ENCODE measurements at regions not wholly inside any gene's neighbourhood (a gene's known extent, or its start where the extent isn't known, plus 50 kb on each side); places are given as distances from the start of the nearest gene placed in this dataset.

GRCh38 chr20:56833427-56833826, 204.3 kb downstream of the TFAP2C start:
- no peak for DNase-seq (ENCODE audit: low read depth)

DNA sequence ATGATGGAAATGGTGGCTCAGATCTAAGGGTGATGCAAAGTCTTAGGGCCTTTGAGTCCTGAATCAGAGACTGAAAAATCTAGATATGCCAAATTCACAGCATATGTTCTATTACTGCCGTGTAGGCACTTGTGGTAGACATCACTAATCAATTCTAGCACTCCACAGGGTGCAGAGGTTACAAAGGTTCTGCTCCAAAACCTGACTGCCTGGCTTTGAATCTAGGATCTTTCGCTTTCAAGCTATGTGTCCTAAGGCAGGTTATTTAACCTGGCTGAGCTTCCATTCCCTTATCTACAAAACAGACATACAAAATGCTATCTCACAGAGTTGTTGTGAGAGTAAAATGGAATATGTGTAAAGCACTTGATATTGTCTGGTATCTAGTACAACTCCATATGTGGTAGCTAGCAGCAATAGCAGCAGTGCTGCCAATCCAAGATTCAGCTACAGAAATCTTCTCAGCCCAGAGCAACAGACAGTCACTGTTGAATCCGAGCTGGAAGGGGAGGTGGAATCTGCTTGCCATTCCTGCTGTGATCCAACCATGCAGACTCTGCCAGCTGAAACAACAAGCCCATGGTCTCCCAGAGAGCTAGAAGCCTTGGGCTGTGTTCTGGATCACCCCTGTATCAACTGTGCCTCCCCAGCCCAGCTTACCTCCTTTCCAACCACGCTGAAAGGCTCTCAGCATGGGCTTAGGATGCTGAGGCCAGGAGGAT, 206.9 kb downstream of the TFAP2C start:
- no peak for DNase-seq (ENCODE audit: low read depth)

DNA sequence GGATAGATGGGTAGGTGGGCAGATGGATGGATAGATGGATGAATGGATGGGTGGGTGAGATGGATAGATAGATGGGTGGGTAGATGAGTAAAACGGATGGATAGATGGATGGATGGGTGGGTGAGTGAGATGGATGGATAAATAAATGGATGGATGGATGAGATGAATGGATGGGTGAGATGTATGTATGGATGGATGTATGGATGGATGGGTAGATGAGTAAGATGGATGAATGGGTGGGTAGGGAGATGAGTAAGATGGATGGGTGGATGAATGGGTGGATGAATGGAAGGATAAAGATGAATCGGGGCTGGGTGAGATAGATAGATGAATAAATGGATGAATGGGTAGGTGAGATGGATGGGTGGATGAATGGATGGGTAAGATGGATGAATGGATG, 210.1 kb downstream of the TFAP2C start:
- no peak for DNase-seq (ENCODE audit: low read depth)

GRCh38 chr20:56839786-56840185, 210.7 kb downstream of the TFAP2C start:
- DNase-seq (ENCODE audit: low read depth) = no peak

GRCh38 chr20:56840716-56841261, 211.7 kb downstream of the TFAP2C start:
- DNase-seq (ENCODE audit: low read depth) = no peak

GRCh38 chr20:56841346-56841908, 212.3 kb downstream of the TFAP2C start:
- DNase-seq (ENCODE audit: low read depth) = no peak

GRCh38 chr20:56842056-56842455, 212.9 kb downstream of the TFAP2C start:
- no peak for DNase-seq (ENCODE audit: low read depth)

- DNase-seq (ENCODE audit: low read depth) = no peak
These were observed 214.3 kb downstream of the TFAP2C start for GRCh38 chr20:56843386-56843785.

DNA sequence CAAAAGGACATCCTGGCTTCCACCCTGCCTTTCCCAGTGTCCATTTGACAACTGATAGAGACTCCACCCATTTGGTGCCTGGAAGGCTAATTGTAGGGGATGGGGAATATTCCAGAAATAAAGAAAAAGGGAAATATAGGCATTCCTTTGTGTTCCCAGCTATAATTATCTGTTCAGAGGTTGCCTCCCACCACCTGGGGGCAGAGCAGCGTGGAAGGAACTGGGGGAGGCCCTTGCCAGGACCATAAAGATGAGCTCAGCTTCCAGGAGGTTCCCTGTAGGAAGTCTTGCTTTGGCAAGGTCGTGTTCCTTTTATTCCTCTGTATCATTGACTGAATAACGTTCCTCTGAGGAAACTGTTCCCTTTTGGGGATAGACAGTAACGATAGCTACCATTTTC, 214.7 kb downstream of the TFAP2C start:
- DNase-seq (ENCODE audit: low read depth) = no peak

GRCh38 chr20:56845546-56846086, 216.5 kb downstream of the TFAP2C start:
- no peak for DNase-seq (ENCODE audit: low read depth)

DNA sequence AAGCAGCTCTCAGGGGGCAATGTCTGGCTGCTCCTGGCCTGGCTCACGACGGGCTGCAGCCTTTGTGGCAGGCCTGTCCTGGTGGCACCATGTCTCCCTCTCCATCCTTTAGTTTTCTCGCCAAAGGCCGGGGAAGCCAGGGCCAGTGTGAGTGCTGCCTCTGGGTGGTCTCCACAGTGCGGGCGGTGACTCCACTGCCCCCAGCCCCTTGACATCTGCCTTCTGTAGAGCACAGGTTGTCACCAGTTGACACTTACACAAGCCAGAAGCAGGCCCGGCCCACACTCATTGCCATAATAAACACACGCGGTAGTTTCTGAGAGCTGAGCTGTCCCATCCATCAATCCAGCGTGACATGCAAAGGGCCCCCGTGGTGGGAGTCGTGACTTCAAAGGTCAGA, 219.5 kb downstream of the TFAP2C start:
- no peak for DNase-seq (ENCODE audit: low read depth)

DNA sequence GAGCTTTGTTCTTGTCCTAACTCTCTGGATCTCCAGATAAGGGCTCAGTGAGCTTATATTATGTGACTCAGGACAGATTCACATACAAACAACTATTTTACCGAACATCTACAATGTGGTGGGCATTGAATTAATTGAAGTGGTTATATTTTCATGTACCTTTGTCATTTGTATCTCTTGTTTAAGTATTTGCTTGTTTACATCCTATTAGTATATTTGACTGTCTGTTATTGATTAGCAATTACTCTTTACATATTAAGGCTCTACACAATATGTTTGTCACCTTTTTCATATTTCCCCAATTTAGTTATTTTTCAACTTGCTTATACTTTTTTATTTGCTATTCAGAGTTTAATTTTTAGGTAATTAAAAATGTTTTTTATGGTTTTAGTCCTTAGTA, 222.4 kb downstream of the TFAP2C start:
- no peak for DNase-seq (ENCODE audit: low read depth)

- no peak for DNase-seq (ENCODE audit: low read depth)
These were observed 226.6 kb downstream of the TFAP2C start for GRCh38 chr20:56855708-56856107.

GRCh38 chr20:56857950-56858349, 228.8 kb downstream of the TFAP2C start:
- no peak for DNase-seq (ENCODE audit: low read depth)

- no peak for DNase-seq (ENCODE audit: low read depth)
These were observed 230.1 kb downstream of the TFAP2C start for GRCh38 chr20:56859039-56859800.

DNA sequence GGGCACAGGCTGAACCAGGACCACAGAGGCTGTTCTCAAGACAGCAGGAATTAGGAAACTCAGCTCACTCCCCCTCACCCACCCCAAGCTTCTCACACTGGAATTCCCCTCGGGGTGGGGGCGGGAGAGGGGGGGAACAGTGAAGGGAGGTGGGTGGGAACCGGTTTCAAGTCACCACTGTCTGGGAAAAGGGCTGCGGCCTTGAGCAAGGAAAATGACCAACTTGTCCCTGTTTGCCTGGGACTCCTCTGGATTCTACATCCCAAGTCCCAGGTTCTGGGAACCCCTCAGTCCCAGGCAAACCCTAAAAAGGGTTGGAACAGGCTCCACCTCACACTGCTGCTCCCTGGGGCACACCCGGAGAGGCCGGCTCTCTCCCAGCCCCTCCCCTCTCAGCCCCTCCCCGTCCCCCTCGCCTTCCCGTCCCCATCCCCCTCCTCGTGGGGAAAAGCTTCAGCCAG, 230.7 kb downstream of the TFAP2C start:
- DNase-seq (ENCODE audit: low read depth) = no peak

DNA sequence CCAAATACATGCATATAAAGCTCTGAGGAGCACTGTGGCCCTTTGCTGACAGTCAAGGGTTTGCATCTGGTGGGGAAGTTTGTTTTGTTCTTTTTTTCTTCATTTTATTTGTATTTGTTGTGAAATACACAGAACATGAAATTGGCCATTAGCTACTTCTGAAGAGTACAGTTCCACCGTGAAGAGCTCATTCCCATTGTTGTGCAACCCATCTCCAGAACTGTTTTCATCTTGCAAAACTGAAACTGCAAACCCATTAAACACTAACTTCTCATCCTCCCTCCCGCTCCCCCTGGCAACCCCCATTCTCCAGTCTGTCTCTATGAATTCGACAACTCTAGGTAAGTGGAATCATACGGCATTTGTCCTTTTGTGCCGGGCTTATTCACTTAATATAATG, 231.3 kb downstream of the TFAP2C start:
- no peak for DNase-seq (ENCODE audit: low read depth)

DNA sequence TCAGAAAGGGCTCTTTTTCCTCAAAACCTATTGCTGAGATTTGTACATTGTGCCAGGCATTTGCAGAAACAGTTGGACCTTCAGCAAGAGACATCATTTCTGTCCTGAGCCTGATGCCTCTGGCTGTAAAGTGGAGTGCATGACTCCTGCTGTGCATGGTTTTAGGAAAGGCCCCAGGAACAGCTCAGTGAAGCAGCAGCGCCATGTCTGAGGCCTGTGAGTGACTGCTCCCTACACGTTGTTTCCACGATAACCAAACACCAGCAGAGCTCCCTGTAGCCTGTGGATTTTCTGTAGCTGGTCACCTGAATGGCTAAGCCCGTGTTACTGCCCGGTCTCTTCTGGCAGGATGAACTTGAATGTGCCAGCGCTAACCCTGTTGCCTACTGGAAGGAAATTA, 232.5 kb downstream of the TFAP2C start:
- DNase-seq (ENCODE audit: low read depth) = no peak

DNA sequence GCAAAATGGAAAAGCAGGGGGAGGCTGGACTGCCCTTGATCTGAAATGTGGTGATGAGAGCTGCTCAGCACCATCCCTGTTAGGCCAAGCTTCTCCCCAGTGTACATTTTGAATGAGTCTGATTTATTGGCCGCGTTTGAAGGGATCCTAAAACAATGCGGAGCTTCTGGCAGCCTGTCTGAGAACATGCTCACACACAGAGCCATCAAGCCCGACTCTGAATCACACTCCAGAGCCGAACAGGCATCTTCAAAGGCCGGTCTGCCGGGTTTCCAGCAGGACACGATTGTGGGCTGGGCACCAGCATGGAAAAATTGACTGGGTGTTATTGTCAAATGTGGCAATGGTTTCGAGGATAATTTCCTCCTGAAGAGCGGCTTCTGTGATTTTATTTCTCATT, 235.9 kb downstream of the TFAP2C start:
- DNase-seq (ENCODE audit: low read depth) = no peak

- no peak for DNase-seq (ENCODE audit: low read depth)
These were observed 238.0 kb downstream of the TFAP2C start for GRCh38 chr20:56867128-56867527.

DNA sequence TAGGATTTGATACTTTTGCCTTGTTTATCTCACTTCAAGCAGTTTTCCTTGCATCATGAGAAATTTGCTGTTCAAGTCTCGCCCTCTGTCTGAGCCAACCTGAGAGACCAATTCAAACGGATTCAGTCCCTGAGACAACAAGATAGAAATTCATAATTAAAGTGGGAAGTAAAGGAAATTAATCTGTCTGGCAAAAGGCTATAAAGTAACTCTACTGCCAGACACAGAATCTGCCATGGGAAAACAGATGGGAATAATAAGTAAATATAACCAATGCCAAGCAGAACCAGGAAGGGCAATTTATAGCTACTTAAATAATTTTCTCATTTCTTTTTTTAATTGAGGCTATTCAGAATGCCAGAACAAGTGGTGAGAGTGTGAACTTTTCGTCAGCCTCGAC, 239.6 kb downstream of the TFAP2C start:
- no peak for DNase-seq (ENCODE audit: low read depth)

DNA sequence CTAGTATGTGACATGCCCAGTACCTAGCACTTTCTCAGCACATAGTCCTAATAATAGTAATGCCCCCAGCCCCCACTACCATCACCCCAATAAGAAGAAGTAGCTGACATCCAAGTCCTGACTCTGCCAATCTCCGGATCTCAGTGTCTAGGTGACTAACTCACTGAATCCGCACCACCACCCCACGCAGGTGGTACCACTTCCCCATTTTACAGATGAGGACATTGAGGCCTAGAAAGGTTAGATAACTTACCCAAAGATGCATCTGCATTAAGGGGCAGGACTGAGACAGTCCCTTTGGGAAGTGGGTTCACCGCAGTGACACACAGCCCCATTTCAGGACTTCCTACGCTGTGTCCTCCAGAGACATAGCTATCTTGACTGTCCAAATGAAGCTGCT, 241.2 kb downstream of the TFAP2C start:
- DNase-seq (ENCODE audit: low read depth) = no peak
